ENCODE measurements at regions not wholly inside any gene's neighbourhood (a gene's known extent, or its start where the extent isn't known, plus 50 kb on each side); places are given as distances from the start of the nearest gene placed in this dataset.

DNA sequence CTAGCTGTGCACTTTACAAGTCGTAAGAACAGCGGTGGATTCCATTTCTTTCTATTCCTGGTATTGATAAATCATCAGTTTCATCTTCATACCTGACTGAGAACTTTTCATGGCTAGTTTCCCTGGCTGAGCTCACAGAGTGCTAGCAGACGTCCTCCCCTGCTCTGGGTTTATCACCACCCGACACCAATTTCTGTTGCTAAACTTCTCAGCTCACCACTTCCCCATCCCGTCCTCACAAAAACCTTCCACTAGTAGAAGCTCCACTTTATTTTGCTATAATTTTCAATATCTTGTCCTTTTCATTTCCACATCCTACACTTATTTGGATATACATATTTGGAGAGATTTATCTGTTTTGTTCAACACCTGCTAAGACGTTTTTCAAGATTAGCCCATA, 869.4 kb upstream of the FRG1 start:
- ATAC-seq (no peak), DNase-seq (ENCODE audit: low read depth in 1 of 2, low spot score in 1 of 2) (no peak), FAIRE-seq (no peak)
- WGBS (ENCODE audit: missing lambda C conversion rate), result 73% methylated on average over 6 of the region's 6 CpGs
- TF ChIP-seq HDAC2 (IDR thresholded peaks at IDR 0.05) (no peak), GATA3 (IDR thresholded peaks at IDR 0.05; ENCODE audit: borderline replicate concordance) (no peak), JUNB (IDR thresholded peaks at IDR 0.05) (no peak), RAD21 (conservative IDR thresholded peaks at IDR 0.05 in 1 of 2, IDR thresholded peaks at IDR 0.05 in 1 of 2) (no peak), ZC3H11A (IDR thresholded peaks at IDR 0.05) (no peak), FOSB (CRISPR knock-in tag; IDR thresholded peaks at IDR 0.05) (no peak), CBX8 (IDR thresholded peaks at IDR 0.05) (no peak), EHF (CRISPR knock-in tag; IDR thresholded peaks at IDR 0.05) (no peak), SMC3 (IDR thresholded peaks at IDR 0.05) (no peak), CBX2 (IDR thresholded peaks at IDR 0.05; ENCODE audit: borderline replicate concordance, low read depth) (no peak), FOSL2 (IDR thresholded peaks at IDR 0.05) (no peak), FOSL2 (CRISPR knock-in tag; IDR thresholded peaks at IDR 0.05) (no peak), RARB (CRISPR knock-in tag; IDR thresholded peaks at IDR 0.05) (no peak), POLR2A (IDR thresholded peaks at IDR 0.05; ENCODE audit: low read length) (no peak), KDM1A (IDR thresholded peaks at IDR 0.05; ENCODE audit: low read depth) (no peak), ZSCAN20 (CRISPR knock-in tag; IDR thresholded peaks at IDR 0.05) (no peak), CHD2 (IDR thresholded peaks at IDR 0.05; ENCODE audit: low read length, partially characterized antibody) (no peak), FOXS1 (CRISPR knock-in tag; IDR thresholded peaks at IDR 0.05) (no peak), ATOH8 (CRISPR knock-in tag; IDR thresholded peaks at IDR 0.05; ENCODE audit: low read depth) (no peak)
- TF ChIP-seq, protein P1, sequence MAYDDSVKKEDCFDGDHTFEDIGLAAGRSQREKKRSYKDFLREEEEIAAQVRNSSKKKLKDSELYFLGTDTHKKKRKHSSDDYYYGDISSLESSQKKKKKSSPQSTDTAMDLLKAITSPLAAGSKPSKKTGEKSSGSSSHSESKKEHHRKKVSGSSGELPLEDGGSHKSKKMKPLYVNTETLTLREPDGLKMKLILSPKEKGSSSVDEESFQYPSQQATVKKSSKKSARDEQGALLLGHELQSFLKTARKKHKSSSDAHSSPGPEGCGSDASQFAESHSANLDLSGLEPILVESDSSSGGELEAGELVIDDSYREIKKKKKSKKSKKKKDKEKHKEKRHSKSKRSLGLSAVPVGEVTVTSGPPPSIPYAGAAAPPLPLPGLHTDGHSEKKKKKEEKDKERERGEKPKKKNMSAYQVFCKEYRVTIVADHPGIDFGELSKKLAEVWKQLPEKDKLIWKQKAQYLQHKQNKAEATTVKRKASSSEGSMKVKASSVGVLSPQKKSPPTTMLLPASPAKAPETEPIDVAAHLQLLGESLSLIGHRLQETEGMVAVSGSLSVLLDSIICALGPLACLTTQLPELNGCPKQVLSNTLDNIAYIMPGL (CRISPR knock-in tag; IDR thresholded peaks at IDR 0.05; ENCODE audit: borderline replicate concordance), result no peak
- TF ChIP-seq, protein P2, sequence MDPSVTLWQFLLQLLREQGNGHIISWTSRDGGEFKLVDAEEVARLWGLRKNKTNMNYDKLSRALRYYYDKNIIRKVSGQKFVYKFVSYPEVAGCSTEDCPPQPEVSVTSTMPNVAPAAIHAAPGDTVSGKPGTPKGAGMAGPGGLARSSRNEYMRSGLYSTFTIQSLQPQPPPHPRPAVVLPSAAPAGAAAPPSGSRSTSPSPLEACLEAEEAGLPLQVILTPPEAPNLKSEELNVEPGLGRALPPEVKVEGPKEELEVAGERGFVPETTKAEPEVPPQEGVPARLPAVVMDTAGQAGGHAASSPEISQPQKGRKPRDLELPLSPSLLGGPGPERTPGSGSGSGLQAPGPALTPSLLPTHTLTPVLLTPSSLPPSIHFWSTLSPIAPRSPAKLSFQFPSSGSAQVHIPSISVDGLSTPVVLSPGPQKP (IDR thresholded peaks at IDR 0.05; ENCODE audit: low read depth, low read length), result no peak
- CTCF ChIA-PET, result interaction anchor here (0.8 to 1.3 kb wide), 2 partner anchors 13 kb away, joined by 3 read pairs; no protein-coding TSS in a partner anchor
- no peaks in the 10 kb centered on the region for H3K9me3 ChIP-seq
- no peak overlapping the region for H3K27ac ChIP-seq
- no peaks in the 10 kb centered on the region for H3K4me1 ChIP-seq
- no peak overlapping the region for H3K4me2 ChIP-seq
- no peak overlapping the region for H3K4me3 ChIP-seq
- POLR2A ChIA-PET, result no interaction called here

DNA sequence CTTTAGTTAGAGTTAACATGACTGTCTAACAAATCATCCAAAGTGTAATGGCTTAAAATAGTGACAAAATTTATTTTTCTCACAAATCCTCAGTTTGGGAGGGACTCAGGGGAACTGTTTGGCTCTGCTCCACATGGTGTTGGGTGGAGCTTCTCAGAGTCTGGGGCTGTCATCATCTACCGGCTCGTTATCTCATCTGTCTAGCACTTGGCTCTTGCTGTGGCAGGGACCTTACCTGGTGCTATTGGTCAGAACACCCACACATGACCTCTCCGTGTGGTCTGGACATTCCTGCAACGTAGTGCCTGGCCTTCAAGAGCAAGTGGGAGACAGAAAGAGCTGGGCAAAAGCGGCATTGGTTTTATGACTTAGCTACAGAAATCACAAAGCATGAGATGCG, 866.9 kb upstream of the FRG1 start:
- no peak for ATAC-seq
- H3K9me3 ChIP-seq, result no peaks in the 10 kb centered on the region
- no peaks in the 10 kb centered on the region for H3K4me1 ChIP-seq
- ChIA-PET POLR2A (no interaction called here), CTCF (no interaction called here)
- DNase-seq (ENCODE audit: low read depth in 1 of 2, low spot score in 1 of 2), result no peak
- TF ChIP-seq, protein P2 (IDR thresholded peaks at IDR 0.05; ENCODE audit: low read depth, low read length), result no peak
- no peak for TF ChIP-seq POLR2A (IDR thresholded peaks at IDR 0.05; ENCODE audit: low read length)
- TF ChIP-seq E2F6 (IDR thresholded peaks at IDR 0.05; ENCODE audit: borderline replicate concordance, low read depth), result no peak
- H3K4me2 ChIP-seq, result no peak overlapping the region
- 81% methylated on average over 5 of the region's 6 CpGs for WGBS (ENCODE audit: missing lambda C conversion rate)
- H3K4me3 ChIP-seq, result no peak overlapping the region
- H3K27ac ChIP-seq, result no peak overlapping the region
- FAIRE-seq, result no peak

Data from A549 (cell line).